Esophagus muscularis mucosa (tissue), 4 donors: ENCODE measurements at regions not wholly inside any gene's neighbourhood (a gene's known extent, or its start where the extent isn't known, plus 50 kb on each side); places are given as distances from the start of the nearest gene placed in this dataset.

Experiments used
- CTCF ChIP-seq, 3 experiments: fragments of 200-600 bp in 2 of 3; fragments of 450-650 bp in 1 of 3; sonication (generic) in 2 of 3; IDR thresholded peaks; one replicate each; pipeline ENCODE4 v1.5.1; 2017 to 2019; ENCODE audit warnings: antibody characterized with exemption in 3 of 3, mild to moderate bottlenecking in 2 of 3, moderate library complexity in 1 of 3
- EP300 ChIP-seq: sonication (generic); formaldehyde crosslinking; IDR thresholded peaks from one replicate; pipeline ENCODE4 v1.6.1; 2017; ENCODE audit warnings: antibody characterized with exemption
- POLR2A ChIP-seq: fragments of 450-650 bp; IDR thresholded peaks from one replicate; pipeline ENCODE4 v1.6.1; 2017; ENCODE audit warnings: antibody characterized with exemption, moderate library complexity, mild to moderate bottlenecking, low read depth
- POLR2AphosphoS5 ChIP-seq, 2 donors: sonication (generic); formaldehyde crosslinking; IDR thresholded peaks; one replicate each; pipeline ENCODE4 v1.6.1; 2017; ENCODE audit warnings: antibody characterized with exemption in 2 of 2

GRCh38 chr2:61700464-61700863 lies 153.4 kb downstream of the FAM161A start:
- TF ChIP-seq CTCF (IDR thresholded peaks at IDR 0.05) (no peak), POLR2A (no peak), POLR2AphosphoS5 (IDR thresholded peaks at IDR 0.05) (no peak), EP300 (no peak)
